GM12878 (cell line): ENCODE measurements at regions not wholly inside any gene's neighbourhood (a gene's known extent, or its start where the extent isn't known, plus 50 kb on each side); places are given as distances from the start of the nearest gene placed in this dataset.
A peak's percentile ranks its signal among the peaks of the same experiment; 100 is the strongest.

ENCODE experiments used
- BHLHE40 ChIP-seq, 2 experiments: fragments of 450-650 bp in 1 of 2; IDR thresholded peaks; 2 replicates each; pipeline ENCODE4 v1.6.1; 2011 to 2017; ENCODE audit warnings: low read depth in 2 of 2, borderline replicate concordance in 1 of 2, improper control_type of control experiment in 1 of 2, low read length in 1 of 2, mild to moderate bottlenecking in 1 of 2
- CEBPB ChIP-seq, 2 experiments: fragments of 150-350 bp in 1 of 2; IDR thresholded peaks; 2 replicates each; pipeline ENCODE4 v1.6.1; 2012 to 2014; ENCODE audit warnings: low read depth in 2 of 2, low read length in 2 of 2, borderline replicate concordance in 1 of 2, inconsistent platforms in 1 of 2
- CUX1 ChIP-seq: IDR thresholded peaks from 2 replicates; pipeline ENCODE4 v1.6.1; 2012; ENCODE audit warnings: improper control_type of control experiment, low read depth, low read length; ENCODE audit not compliant: insufficient replicate concordance
- EP300 ChIP-seq, 2 experiments: fragments of 150-350 bp in 1 of 2; IDR thresholded peaks; 2 replicates each; pipeline ENCODE4 v1.6.1; 2011 to 2012; ENCODE audit warnings: low read depth in 2 of 2, low read length in 2 of 2, borderline replicate concordance in 1 of 2, improper control_type of control experiment in 1 of 2, inconsistent platforms in 1 of 2; ENCODE audit not compliant: control insufficient read depth in 1 of 2
- FOXM1 ChIP-seq: IDR thresholded peaks from 2 replicates; pipeline ENCODE4 v1.6.1; 2012; ENCODE audit warnings: low read depth, mild to moderate bottlenecking, inconsistent platforms, low read length, moderate library complexity
- HDAC2 ChIP-seq: fragments of 200-600 bp; sonication (generic); IDR thresholded peaks from 2 replicates; pipeline ENCODE4 v1.6.1; 2017
- IKZF1 ChIP-seq: fragments of 450-650 bp; conservative IDR thresholded peaks from 2 replicates; pipeline ENCODE4 v1.6.1; 2017; ENCODE audit warnings: antibody characterized with exemption, mild to moderate bottlenecking
- IKZF2 ChIP-seq, 2 experiments: fragments of 450-650 bp; IDR thresholded peaks; 2 replicates each; pipeline ENCODE4 v1.6.1; 2017; ENCODE audit warnings: mild to moderate bottlenecking in 2 of 2, moderate library complexity in 2 of 2
- MLLT1 ChIP-seq: fragments of 450-650 bp; IDR thresholded peaks from 2 replicates; pipeline ENCODE4 v1.6.1; 2016; ENCODE audit warnings: mild to moderate bottlenecking
- PKNOX1 ChIP-seq: fragments of 450-650 bp; IDR thresholded peaks from 2 replicates; pipeline ENCODE4 v1.6.1; 2016; ENCODE audit warnings: mild to moderate bottlenecking
- STAT3 ChIP-seq: IDR thresholded peaks from 2 replicates; pipeline ENCODE4 v1.6.1; 2011; ENCODE audit warnings: low read depth, low read length, improper control_type of control experiment
- TARDBP ChIP-seq: IDR thresholded peaks from 2 replicates; pipeline ENCODE4 v1.6.1; 2016; ENCODE audit warnings: borderline replicate concordance
- TCF12 ChIP-seq: IDR thresholded peaks from 2 replicates; pipeline ENCODE4 v1.6.1; 2011; ENCODE audit warnings: low read depth, mild to moderate bottlenecking, low read length
- ZBED1 ChIP-seq: IDR thresholded peaks from 2 replicates; pipeline ENCODE4 v1.6.1; 2016; ENCODE audit warnings: borderline replicate concordance
- ZBTB11 ChIP-seq: fragments of 450-650 bp; formaldehyde crosslinking; IDR thresholded peaks from 2 replicates; pipeline ENCODE4 v1.5.0; 2022; ENCODE audit warnings: mild to moderate bottlenecking, missing genetic modification characterization
- ZNF622 ChIP-seq: fragments of 450-650 bp; IDR thresholded peaks from 2 replicates; pipeline ENCODE4 v1.6.1; 2017; ENCODE audit warnings: mild to moderate bottlenecking, inconsistent platforms

GRCh38 chr13:110965038-110965754 is 50.3 kb upstream of the ANKRD10 start (continued):
- TF ChIP-seq STAT3 (no peak), MLLT1 (0 out of 2 replicates have a peak, but pooled peaks have one; percentile 17), CUX1 (no peak), CEBPB (IDR thresholded peaks at IDR 0.05; ENCODE audit: borderline replicate concordance in 1 of 2, low read depth in 2 of 2, low read length in 2 of 2) (peak in 1 of 2 experiments; percentile 92; a peak in 1 of 4 replicates), TARDBP (peak; percentile 11; the same call in 1 of the 2 replicates), TCF12 (0 out of 2 replicates have a peak, but pooled peaks have one; percentile 41), IKZF2 (IDR thresholded peaks at IDR 0.05) (peak; percentile 95 to 97), PKNOX1 (peak; percentile 96), EP300 (IDR thresholded peaks at IDR 0.05; ENCODE audit: borderline replicate concordance in 1 of 2, control insufficient read depth in 1 of 2, low read depth in 2 of 2, low read length in 2 of 2) (peak; percentile 50 to 69; a peak in 2 of 4 replicates), FOXM1 (peak; percentile 99), ZBTB11 (CRISPR knock-in tag) (no peak), IKZF1 (peak; percentile 73), HDAC2 (no peak), ZBED1 (peak; percentile 98), BHLHE40 (IDR thresholded peaks at IDR 0.05; ENCODE audit: borderline replicate concordance in 1 of 2, low read depth in 2 of 2, low read length in 1 of 2) (peak in 1 of 2 experiments; percentile 6; a peak in 1 of 4 replicates), ZNF622 (no peak)
